ENCODE measurements at regions not wholly inside any gene's neighbourhood (a gene's known extent, or its start where the extent isn't known, plus 50 kb on each side); places are given as distances from the start of the nearest gene placed in this dataset.

- Histone ChIP-seq H3K27me3 (replicated peaks in 1 of 7) (no peaks in the 10 kb centered on the region), H3K9me3 (peaks cover 0 to 11% (median 4%) of the 10 kb centered on the region in 8 donors), H3K4me1 (no peaks in the 10 kb centered on the region), H3K36me3 (no peaks in the 10 kb centered on the region), H3K27ac (no peak overlapping the region), H3K4me3 (no peak overlapping the region)
- intact Hi-C loops (cut with DNase I; ENCODE audit: low total_unique reads) = no loop called here
- no peak for DNase-seq
- TF ChIP-seq, protein P1, sequence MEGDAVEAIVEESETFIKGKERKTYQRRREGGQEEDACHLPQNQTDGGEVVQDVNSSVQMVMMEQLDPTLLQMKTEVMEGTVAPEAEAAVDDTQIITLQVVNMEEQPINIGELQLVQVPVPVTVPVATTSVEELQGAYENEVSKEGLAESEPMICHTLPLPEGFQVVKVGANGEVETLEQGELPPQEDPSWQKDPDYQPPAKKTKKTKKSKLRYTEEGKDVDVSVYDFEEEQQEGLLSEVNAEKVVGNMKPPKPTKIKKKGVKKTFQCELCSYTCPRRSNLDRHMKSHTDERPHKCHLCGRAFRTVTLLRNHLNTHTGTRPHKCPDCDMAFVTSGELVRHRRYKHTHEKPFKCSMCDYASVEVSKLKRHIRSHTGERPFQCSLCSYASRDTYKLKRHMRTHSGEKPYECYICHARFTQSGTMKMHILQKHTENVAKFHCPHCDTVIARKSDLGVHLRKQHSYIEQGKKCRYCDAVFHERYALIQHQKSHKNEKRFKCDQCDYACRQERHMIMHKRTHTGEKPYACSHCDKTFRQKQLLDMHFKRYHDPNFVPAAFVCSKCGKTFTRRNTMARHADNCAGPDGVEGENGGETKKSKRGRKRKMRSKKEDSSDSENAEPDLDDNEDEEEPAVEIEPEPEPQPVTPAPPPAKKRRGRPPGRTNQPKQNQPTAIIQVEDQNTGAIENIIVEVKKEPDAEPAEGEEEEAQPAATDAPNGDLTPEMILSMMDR (IDR thresholded peaks at IDR 0.05 in 8 of 11, conservative IDR thresholded peaks at IDR 0.05 in 3 of 11) = no peak
- no peak for TF ChIP-seq POLR2A (IDR thresholded peaks at IDR 0.05)
- TF ChIP-seq POLR2AphosphoS5 (IDR thresholded peaks at IDR 0.05) = no peak
Measured at GRCh38 chr12:18008642-18009041, 81.4 kb downstream of the RERGL start.

- H3K27ac ChIP-seq = no peak overlapping the region
- H3K9me3 ChIP-seq = peaks cover 0 to 48% (median 41%) of the 10 kb centered on the region in 8 donors
- 59 to 81% (median 67%) methylated on average over 2 of the region's 2 CpGs for WGBS, 5 donors
- no peak overlapping the region for H3K4me3 ChIP-seq
- H3K36me3 ChIP-seq = no peaks in the 10 kb centered on the region
- H3K27me3 ChIP-seq (replicated peaks in 1 of 7) = no peaks in the 10 kb centered on the region
- no peaks in the 10 kb centered on the region for H3K4me1 ChIP-seq
- intact Hi-C loops (cut with DNase I; ENCODE audit: low total_unique reads) = no loop called here
- TF ChIP-seq, protein P1 (IDR thresholded peaks at IDR 0.05 in 8 of 11, conservative IDR thresholded peaks at IDR 0.05 in 3 of 11) = no peak
- no peak for TF ChIP-seq POLR2AphosphoS5 (IDR thresholded peaks at IDR 0.05)
- no peak for TF ChIP-seq POLR2A (IDR thresholded peaks at IDR 0.05)
- DNase-seq = no peak
Measured at GRCh38 chr12:17999174-17999801, 90.7 kb downstream of the RERGL start.

DNA sequence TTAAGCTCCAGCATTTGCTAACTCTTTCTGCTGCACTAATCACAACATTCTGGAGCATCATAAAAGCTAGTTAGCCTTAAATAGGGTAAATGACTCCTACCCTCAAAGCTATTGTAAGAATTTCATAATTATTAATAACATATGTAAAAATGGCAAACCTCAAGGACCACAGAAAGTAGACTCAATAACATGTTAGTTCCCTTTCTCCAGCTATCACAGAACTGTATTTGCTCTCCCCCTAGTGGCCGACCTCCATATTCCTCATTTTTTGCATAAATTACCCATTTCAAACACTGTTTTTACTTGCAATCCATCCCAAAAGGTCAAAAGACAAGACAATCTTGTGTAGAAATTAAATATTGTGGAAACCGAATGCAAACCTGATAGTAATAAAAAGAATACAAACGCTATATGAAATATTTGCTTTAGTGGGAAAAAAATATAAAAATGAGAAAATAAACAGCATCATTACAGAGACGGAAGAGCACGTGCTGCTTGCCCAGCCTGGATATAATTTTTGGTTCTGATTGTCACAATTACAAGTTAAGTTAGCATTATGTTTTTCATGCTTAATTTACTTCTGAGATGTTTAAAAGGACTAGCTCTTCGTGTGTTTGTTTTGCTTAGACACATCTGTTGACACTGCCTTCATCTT is 97.9 kb downstream of the RERGL start:
- Histone ChIP-seq H3K36me3 (no peaks in the 10 kb centered on the region), H3K9me3 (peaks cover 0 to 4% (median 0%) of the 10 kb centered on the region in 8 donors), H3K27ac (no peak overlapping the region), H3K27me3 (replicated peaks in 1 of 7) (no peaks in the 10 kb centered on the region), H3K4me1 (no peaks in the 10 kb centered on the region), H3K4me3 (no peak overlapping the region)
- WGBS, 5 donors = 42 to 44% (median 43%) methylated on average over 6 of the region's 6 CpGs
- intact Hi-C loops (cut with DNase I; ENCODE audit: low total_unique reads) = no loop called here
- TF ChIP-seq POLR2AphosphoS5 (IDR thresholded peaks at IDR 0.05) = no peak
- no peak for TF ChIP-seq POLR2A (IDR thresholded peaks at IDR 0.05)
- TF ChIP-seq, protein P1 (IDR thresholded peaks at IDR 0.05 in 8 of 11, conservative IDR thresholded peaks at IDR 0.05 in 3 of 11) = peak in 4 of 11 experiments; percentile 37 to 52 (median 43)
- no peak for DNase-seq

GRCh38 chr12:17982556-17982955 is 107.4 kb downstream of the RERGL start:
- Histone ChIP-seq H3K36me3 (no peaks in the 10 kb centered on the region), H3K27me3 (replicated peaks in 1 of 7) (no peaks in the 10 kb centered on the region), H3K4me1 (no peaks in the 10 kb centered on the region), H3K4me3 (no peak overlapping the region), H3K9me3 (no peaks in the 10 kb centered on the region), H3K27ac (no peak overlapping the region)
- intact Hi-C loops (cut with DNase I; ENCODE audit: low total_unique reads) = no loop called here
- WGBS, 5 donors = 59 to 72% (median 67%) methylated on average over 3 of the region's 3 CpGs
- no peak for DNase-seq
- TF ChIP-seq, protein P1 (IDR thresholded peaks at IDR 0.05 in 8 of 11, conservative IDR thresholded peaks at IDR 0.05 in 3 of 11) = no peak
- TF ChIP-seq POLR2AphosphoS5 (IDR thresholded peaks at IDR 0.05) = no peak
- no peak for TF ChIP-seq POLR2A (IDR thresholded peaks at IDR 0.05)
